GM19324 (cell line): ENCODE measurements at regions not wholly inside any gene's neighbourhood (a gene's known extent, or its start where the extent isn't known, plus 50 kb on each side); places are given as distances from the start of the nearest gene placed in this dataset.
"Not testable (repeated sequence)": the region's sequence is repeated elsewhere in the genome, so short reads cannot be mapped to it uniquely, and the experiment has no call there.

Source experiments
- ATAC-seq: cut with Tn5 transposase; IDR thresholded peaks from one replicate; pipeline ENCODE4 v1.9.1; 2021; ENCODE audit warnings: mild to moderate bottlenecking, moderate library complexity; ENCODE audit not compliant: unreplicated experiment, low FRiP score

DNA sequence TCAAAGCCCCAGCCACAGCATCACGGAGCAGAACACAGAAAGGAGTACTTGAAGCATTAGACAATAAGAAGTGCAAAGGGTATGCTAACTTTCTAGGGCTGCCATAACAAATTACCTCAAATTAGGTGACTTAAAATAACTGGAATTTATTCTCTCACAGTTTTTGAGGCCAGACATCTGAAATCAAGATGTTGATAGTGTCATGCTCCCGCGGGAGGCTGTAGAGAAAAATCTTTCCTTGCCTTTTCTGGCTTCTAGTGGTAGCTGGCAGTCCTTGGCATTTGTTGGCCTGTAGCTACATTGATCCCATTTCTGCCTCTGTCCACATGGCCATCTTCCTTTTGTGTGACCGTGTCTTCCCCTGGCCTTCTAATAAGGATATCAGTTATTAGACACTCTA lies 51.9 kb upstream of the SPDL1 start:
- no peak for ATAC-seq

DNA sequence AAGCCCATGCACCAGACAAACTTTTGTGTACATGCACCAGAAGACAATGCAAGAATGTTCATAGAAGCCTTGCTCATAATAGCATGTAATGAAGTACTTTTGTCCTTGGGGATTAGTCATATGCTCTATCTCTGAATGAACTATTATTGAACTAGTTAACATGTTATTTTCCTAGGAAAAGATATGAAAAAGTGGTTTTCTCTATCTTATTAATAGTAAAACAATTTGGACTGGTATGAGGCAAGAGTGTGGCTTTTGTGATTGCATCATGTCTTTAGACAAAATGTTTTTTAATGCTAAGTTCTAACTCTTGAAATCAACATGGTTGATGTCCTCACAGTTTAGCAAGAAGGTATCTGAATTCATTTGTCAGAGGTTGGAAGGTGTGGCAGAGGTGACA lies 55.7 kb upstream of the SPDL1 start:
- no peak for ATAC-seq

DNA sequence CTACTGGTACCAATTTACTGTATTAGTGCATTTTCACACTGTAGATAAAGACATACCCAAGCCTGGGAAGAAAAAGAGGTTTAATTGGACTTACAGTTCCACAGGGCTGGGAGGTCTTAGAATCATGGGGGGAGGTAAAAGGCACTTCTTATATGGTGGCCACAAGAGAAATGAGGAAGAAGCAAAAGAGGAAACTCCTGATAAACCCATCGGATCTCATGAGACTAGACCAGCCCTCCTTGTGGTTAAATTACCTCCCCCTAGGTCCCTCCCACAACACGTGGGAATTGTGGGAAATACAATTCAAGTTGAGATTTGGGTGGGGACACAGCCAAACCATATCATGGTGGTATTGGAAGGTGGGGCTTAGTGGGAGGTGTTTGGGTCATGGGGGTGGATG lies 56.5 kb upstream of the SPDL1 start:
- ATAC-seq: no peak

DNA sequence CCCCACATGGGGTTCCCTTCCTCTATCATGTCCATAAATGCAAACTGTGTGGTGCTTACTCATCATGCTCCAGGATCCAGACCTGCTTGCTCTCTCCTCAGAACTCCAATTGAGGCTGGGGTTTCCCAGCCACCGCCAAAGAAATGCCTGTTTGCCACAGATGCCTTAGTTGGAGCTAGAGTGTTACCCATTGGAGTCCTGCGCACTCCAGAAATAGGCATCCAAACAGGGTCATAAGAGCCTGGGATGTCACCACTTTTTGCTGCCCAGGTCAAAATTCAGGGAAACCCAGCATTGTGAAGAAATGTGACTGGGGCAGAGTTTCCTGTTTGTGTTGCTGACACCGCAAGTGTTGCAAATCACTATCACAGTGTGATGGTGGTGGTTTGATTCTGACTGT lies 60.7 kb upstream of the SPDL1 start:
- no peak for ATAC-seq

DNA sequence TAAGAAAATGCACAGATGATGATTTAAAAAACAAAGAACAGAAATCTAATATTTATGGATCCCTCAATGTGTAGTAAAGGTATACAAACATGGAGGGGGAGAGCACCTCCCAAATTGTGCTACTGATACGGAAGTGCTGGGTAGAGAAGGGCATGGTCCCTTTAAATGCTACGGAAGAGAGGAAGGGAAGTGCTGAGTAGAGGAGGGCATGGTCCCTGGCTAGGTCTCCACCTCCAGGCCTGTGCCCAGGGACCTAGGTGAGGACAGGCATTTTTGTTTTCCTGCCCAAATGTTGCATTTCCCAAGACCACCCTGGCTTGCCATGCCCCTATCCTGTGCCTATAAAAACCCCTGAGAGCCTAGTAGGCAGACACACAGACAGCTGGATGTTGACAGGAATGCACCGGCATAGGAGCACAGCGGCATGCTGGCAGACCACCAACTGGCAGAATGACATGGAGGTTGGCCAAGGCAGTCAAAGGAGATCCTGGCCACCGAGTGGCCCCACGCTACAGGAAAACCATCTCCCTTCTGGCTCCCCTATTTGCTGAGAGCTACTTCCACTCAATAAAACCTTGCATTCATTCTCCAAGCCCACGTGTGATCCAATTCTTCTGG lies 62.1 kb upstream of the SPDL1 start:
- no peak for ATAC-seq

DNA sequence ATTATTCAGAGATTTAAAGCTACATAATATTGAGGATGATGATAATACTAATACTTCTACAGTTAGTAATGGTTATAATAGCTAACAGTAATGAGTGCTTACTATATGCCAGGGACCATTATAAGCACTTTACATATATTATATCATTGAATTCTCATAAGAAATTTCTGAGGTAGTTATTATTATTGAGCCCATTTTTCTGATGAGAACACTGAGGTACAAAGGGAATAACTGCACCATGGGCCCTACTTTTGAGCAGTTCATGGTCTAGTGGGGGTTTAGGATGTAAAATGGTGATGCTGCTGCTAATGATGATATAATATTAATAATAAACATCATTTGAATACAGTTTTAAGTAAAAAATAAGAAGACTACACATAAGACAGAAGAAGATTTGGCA lies 64.2 kb upstream of the SPDL1 start:
- ATAC-seq: no peak

DNA sequence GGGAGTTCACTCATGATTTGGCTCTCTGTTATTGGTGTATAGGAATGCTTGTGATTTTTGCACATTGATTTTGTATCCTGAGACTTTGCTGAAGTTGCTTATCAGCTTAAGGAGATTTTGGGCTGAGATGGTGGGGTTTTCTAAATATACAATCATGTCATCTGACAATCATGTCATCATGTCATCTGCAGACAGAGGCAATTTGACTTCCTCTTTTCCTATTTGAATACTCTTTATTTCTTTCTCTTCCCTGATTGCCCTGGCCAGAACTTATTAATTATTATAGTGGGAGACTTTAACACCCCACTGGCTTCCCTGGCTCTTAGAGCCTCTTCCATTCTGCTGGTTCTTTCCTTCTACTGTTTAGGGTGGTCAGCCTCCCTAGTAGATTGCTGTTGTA lies 64.8 kb upstream of the SPDL1 start:
- ATAC-seq: not testable (repeated sequence)

DNA sequence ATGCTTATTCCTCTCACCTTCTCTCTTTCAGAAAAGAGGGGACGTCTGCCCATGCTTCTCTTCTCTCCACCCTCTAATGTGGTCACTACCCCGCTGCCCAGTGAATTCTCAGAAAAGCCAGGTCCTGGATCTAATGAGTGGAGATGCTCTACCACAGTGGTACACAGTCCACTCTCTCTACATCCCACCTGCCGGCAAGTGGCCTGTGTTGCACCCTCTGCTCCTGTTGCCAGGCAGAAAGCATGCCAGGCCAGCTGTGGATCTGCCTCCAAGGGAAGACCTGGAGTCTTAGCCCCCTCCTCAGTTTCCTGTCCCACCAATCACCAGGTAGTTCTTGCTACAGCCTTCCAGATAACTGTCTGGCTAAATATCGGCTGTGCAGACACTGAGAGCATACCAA lies 71.2 kb upstream of the SPDL1 start:
- ATAC-seq: no peak

DNA sequence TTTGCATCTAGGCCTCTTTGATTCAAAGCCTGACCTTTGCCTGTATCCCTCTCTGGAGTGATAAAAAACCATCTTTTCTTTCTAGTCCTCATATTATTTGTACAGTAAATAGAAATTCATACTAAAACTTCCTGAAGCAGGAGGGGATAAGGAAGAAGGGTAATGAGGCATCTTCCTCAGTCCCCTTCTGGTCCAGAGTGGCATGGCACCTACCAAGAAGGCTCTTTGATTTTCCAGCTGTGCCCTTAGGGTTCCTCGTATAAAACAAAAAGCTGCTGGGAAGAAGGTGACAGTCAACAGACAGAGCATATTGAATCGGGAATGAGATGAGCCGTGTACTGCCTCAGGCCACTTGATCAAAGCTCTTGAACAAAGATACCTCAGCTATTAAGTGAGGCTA lies 71.9 kb upstream of the SPDL1 start:
- no peak for ATAC-seq

DNA sequence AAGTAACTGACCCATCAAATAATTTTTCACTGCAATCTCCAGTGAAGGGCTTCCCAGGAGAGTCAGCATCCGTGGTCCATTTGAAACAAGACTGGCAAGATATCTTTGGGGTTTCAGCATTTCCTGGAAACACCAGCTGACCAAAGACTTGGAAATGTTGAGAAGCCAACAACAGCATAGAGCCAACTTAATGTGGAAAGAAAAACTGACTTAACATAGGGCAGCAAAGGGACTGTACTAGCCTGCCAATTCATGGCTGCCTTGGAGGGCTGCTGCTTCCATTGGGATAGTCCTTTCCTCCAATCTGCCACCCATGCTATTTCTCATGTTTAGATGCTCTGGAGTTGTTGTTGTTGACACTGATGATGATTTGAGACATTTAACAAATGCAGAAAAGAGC lies 76.5 kb upstream of the SPDL1 start:
- no peak for ATAC-seq

DNA sequence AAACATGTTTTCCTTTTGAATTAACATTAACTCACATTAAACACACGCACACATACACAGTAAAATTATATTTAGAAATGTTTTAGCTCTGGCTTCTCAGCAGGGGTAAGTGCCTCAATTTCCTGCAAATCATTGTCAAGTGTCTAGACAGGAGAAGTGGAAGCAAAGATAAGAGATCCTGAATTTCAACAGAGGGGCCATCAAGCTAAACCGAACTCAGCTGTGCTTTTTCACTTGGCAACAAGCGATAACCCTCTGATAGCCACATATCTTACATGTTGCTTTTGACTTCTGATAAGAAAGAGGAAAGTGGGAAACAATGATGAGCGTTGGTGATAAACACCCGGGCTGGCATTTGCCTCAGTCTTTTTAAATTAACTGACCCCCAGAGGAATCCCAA lies 79.7 kb upstream of the SPDL1 start:
- ATAC-seq: no peak

DNA sequence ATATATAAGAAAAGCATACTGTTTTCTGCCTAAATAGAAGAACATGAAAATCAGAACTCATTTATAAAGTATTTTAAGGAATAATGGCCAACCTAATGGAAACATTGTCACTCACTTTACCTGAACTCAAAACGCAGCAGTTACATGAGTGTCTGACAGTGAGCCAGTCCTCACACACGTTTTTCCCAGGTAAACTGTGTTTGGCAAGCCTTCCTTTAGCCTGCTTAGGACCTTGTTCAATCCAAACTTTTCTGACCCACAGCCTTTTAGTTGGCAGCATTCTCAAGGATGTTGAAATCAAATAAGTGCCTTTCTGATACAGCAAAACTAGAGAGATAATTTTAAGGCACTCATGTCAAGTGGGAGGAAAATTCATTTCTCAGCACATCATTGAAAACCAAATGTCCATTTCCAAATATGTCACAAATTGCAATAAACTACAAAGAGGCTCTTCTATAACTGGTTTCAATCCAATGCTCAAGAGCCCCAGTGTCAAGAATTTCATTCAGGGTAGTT lies 83.5 kb upstream of the SPDL1 start:
- no peak for ATAC-seq

DNA sequence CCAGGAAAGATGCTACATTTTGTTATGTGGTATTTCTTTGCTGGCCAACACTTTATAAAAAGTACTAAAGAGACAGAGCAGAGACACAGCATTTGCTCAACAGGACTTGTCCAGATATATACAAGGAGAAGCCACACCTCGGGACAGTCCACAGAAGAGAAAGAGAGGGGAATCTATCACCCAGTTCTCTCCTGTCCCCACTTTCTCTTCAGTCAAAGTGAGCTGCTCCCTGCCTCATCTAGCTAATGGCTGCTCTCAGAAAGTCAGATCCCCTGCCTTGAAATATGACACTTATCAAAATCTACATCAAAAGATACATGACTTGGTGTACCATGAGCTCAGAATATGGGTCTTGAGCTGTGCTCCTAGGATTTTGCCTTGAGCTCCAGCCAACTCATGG lies 86.7 kb upstream of the SPDL1 start:
- no peak for ATAC-seq

DNA sequence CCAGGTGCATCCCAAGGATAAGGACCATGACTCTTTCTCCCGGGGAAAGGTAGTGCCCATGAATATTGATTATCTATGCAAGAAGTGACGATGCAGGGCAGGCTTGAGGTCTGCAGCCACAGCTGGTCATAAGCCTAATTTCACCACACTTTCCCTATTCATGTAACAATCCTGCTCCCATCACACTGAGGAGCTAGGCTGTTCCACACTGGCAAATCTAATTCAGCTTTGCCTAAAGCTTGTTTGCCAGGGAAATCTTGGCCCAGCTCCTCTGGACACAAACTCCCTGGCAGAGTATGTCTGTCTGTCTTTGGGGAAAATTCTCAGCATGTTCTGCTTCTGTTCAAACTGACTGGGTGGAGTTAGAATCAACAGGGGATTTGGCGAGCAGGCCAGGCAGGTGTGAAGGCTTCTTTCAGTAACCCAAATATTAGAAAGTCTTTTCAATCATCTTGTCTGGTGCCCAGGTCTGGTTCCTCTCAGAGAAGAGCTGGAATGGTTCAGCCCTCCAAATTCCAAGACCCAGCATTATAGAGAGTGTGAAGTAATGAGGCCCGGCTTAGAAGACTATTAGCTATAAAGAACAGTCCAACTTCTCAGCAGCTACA lies 88.5 kb upstream of the SPDL1 start:
- no peak for ATAC-seq

DNA sequence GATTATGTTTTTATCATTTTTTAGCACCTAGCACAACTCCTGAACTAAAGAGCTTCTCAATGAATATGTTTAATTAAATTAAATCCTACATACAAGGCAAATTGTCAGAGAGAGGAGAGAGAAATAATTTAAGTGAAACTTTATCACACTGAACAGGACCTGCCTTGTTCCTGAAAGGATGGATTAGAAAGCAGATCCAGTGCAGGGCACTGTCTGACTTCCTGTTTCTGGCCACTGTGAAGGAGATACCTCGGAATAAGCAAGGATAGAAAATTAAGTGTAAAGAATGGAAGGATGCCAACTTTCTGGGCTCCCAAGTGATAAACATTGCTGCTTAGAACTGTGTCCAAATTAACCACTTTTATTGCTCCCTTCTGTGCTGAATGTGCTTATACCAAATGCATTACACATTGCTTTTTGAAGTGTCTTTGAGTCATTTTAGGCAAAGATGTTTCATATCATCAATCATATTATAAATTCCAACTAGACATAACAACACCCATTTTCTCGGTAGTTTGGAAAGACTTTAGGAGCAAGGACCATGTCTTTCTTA lies 89.1 kb upstream of the SPDL1 start:
- no peak for ATAC-seq

DNA sequence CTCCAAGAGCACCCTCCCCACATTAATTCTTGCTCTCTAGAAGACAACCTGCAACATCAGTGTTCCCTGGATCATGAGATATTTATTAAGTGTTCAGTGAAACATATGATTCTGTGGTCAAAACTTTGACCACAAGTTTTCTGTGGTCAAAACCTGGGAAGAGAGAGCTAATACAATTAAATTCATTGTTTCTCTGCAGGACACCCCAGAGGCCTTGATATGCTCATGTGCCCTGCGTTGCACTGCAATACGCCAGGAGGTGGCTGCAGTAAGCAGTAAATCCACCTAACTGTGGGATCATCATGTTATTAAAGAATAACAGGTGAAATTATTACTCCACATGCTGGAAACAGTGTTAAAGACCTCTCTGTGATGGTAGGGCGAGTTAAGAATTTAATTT lies 109.3 kb upstream of the SPDL1 start:
- ATAC-seq: no peak

DNA sequence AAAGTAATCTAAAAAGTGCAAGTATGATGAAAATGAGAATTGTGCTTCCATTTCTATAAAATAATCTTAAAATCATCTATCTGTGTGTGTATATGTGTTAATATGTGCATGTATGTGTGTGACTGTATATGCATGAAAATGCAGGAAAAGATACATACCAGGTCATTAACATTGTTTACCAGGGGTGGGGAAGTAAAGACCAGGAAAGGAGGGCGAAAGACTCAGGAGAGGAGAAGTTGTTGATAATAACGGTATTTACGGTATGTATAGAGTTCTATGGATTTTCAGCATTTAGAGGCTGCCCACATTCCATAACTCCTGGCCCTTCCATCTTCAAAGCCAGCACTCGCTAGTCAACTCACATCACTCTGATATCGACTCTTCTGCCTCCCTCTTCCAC lies 111.0 kb upstream of the SPDL1 start:
- ATAC-seq: no peak

DNA sequence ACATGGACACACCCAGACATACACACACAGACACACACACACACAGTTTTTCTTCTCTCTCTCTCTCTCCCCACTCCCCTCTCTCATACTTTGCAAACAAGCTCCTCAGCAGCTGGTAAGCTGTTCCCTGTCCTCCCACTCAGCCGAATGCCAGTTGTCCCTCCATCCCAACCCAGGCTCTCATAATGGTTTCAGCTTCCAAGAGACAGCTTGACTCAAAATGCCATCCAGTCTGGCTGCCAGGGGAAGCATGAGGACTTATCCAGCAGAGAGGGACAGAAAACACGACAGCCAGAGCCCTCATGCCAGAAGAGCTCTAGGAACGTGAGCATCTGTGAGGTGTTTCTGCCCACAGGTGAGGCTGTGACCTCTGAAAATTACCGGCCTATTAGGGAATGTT lies 112.6 kb upstream of the SPDL1 start:
- no peak for ATAC-seq

DNA sequence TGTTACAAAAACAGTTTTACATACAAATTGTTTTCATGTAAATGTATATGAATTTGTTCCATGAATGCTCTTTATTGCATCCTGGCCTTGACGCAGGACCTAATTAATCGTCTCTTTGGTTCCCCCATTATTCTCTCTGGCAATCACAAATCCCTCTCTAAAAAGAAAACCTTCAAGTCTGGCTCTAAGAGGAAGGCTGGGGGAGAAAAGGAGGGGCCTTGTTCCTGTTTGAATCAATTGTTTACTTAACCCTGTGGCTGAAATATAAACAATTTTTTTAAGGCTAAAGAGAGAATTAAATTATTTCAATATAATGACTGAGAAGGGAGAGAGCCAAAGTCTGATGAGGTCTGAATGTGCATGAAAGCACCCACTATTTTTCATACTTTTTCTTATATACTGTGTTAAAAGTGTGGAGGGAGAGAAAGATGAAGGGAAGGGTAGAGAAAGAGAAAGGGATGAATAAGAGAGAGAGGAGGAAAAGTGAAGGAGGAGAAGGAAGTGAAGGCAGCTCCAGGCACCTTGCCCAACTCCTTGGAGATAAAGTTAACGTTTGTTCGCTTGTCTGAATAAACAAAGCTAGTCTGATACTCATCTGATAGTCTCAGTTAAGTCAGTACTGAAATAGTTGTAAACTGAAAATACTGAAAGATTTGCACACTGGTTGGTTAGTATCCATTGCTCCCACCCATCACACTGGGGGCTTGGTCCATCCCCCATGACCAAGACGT lies 116.4 kb upstream of the SPDL1 start:
- ATAC-seq: no peak

DNA sequence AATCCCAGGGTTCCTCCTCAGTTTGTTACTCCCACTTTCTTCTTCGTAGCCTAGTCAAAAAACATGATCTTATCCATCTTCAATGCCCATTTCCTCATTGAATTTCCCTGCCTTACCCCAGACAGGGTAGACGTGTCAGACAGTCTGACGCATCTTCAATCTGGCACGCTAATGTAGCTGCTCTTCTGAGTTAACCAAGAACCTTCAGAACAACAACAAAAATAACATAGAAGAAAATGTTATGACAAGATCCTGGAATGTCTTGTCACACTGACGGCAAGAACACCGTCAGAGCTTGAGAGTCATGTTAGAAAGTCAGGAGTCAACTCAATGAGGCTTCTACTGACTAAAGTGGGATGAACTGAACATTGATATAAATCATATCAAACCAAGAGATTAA lies 122.7 kb upstream of the SPDL1 start:
- no peak for ATAC-seq

DNA sequence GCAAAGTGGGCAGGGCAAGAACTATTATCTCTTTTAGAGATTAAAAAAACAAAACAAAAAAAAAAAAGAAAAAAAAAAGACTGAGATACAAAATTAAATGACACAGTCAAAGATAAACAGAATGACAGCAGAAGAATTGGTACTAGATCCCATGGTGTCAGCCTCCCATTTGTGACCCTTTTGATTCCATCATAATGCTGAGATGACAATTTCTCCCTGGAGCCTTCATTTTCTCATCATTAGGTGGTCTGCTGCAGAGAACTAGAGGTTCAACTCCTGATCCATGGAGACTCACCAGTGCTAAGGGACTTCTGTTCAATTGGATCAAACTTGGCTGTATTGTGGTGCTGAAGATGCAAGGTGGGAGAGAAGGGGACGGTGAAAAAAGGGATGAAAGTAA lies 123.5 kb upstream of the SPDL1 start:
- no peak for ATAC-seq

DNA sequence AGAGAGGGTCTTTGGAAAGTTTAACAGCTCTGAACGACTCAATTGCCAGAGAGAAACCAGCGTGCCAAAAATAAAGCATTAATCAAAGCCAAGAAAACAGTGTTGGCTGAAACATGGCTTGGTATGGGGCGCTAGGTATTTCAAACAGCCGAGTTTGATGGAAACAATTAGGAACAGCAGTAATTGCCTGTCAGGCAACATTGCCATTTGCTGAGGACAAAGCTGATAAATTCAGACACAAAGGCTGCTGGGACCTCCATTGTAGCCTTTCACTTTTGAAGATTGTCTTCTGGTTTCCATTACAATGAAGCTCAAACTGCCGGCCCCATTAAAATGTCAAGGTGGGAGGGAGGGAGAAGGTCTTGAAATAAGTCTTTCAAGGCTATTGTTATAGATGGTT lies 125.4 kb upstream of the SPDL1 start:
- ATAC-seq: no peak
